Epithelial cell of esophagus (primary cell): ENCODE measurements at regions not wholly inside any gene's neighbourhood (a gene's known extent, or its start where the extent isn't known, plus 50 kb on each side); places are given as distances from the start of the nearest gene placed in this dataset.

ENCODE experiments used
- DNase-seq: peaks from one replicate; pipeline ENCODE4 v3.0.0; 2010; ENCODE audit warnings: low read depth
- H3K4me3 ChIP-seq: 2 replicates; pipeline ENCODE4 v1.5.1; 2011; ENCODE audit warnings: mild to moderate bottlenecking, low read length, control low read depth
- CTCF ChIP-seq: IDR thresholded peaks from 2 replicates; pipeline ENCODE4 v1.5.1; 2011; ENCODE audit warnings: low read depth, mild to moderate bottlenecking, low read length, control low read depth, inconsistent platforms; ENCODE audit not compliant: insufficient read depth; ENCODE audit errors: missing control alignments

- no peak for TF ChIP-seq CTCF
- no peak overlapping the region for H3K4me3 ChIP-seq
- DNase-seq = peak; percentile 38
Measured at GRCh38 chr16:66277311-66278070, 89.0 kb upstream of the CDH5 start.

- TF ChIP-seq CTCF = peak; percentile 82
- DNase-seq = peak; percentile 97
- H3K4me3 ChIP-seq = no peak overlapping the region
Measured at GRCh38 chr16:66275775-66276428, 90.6 kb upstream of the CDH5 start.

- no peak overlapping the region for H3K4me3 ChIP-seq
- TF ChIP-seq CTCF = peak; percentile 45
- peak; percentile 52 for DNase-seq
Measured at GRCh38 chr16:66274335-66275110, 92.0 kb upstream of the CDH5 start.

- peak; percentile 45 for DNase-seq
- H3K4me3 ChIP-seq = no peak overlapping the region
- no peak for TF ChIP-seq CTCF
Measured at GRCh38 chr16:66273644-66274334, 92.7 kb upstream of the CDH5 start.

GRCh38 chr16:66273053-66273452 lies 93.4 kb upstream of the CDH5 start:
- no peak for TF ChIP-seq CTCF
- no peak for DNase-seq

GRCh38 chr16:66272461-66272860 lies 94.0 kb upstream of the CDH5 start:
- no peak overlapping the region for H3K4me3 ChIP-seq
- DNase-seq = no peak
- no peak for TF ChIP-seq CTCF

More at GRCh38 chr16:66273053-66273452, 93.4 kb upstream of the CDH5 start:
- H3K4me3 ChIP-seq = no peak overlapping the region
